GM21515 (cell line): ENCODE measurements at regions not wholly inside any gene's neighbourhood (a gene's known extent, or its start where the extent isn't known, plus 50 kb on each side); places are given as distances from the start of the nearest gene placed in this dataset.
"Not testable (repeated sequence)": the region's sequence is repeated elsewhere in the genome, so short reads cannot be mapped to it uniquely, and the experiment has no call there.

Source experiments
- ATAC-seq: cut with Tn5 transposase; IDR thresholded peaks from one replicate; pipeline ENCODE4 v1.9.1; 2021; ENCODE audit not compliant: unreplicated experiment

DNA sequence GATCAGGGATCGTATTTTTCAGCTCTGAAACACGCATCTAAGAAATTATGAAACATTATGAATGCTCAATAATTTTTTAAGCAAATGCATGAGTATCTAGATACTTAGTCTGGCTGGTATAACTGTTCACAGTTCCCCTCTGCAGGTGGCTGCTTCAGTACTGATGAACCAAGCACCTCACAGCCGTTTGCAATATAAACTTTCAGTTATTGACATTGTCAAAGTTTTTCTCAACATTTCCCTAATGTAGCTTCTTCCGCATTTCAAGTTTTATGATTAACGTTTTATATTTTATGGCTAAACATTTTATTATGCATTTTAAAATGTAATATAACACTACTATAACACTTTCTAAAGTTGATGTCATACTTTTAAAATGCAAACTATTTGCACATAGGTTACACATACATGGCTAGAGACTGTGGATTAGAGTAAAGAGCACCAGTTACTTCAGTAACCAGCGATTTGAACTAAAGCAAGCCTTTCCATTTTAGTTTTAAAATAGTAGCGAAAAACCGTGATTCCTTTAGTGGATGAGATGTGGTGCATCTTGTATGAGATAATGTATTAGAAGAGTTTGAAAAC, 495.4 kb downstream of the XIRP2 start:
- ATAC-seq = no peak

DNA sequence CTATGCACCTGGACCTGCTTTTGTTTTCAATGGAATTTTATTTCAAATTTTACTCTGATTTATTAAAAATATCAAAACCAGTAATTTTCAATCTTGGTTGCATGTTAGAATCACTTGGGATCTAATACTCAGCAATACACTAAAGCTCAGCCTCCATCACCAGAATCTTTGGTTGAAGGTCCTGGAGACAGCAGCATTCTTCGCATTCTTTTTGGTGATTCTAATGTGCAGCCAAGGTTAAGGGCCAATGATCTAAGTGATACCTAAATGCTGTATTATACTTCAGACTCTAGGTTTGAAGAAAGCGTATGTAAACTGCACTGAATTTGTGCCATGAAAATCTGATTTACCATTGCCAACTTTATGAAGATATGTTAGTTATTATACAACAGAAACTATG, 493.1 kb downstream of the XIRP2 start:
- no peak for ATAC-seq

DNA sequence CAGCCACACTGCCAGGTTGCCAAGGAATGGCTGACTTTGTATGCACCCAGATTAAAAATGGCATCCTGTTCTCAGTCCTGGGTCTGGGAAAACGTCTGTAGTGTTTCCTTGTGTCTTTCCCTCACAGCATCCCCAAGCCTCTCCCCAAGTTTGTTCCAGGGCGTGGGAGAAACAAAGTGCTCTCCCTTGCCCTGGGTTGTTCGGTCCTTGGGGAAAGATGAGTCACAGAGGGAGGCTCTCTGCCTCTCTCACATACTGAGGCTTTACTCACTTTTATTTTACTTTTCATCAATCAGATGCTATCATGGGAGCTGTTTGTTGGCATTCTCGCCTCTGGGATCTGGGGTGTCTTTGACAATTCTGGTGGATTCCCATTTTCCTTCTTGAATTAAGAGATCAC, 492.3 kb downstream of the XIRP2 start:
- ATAC-seq = no peak

DNA sequence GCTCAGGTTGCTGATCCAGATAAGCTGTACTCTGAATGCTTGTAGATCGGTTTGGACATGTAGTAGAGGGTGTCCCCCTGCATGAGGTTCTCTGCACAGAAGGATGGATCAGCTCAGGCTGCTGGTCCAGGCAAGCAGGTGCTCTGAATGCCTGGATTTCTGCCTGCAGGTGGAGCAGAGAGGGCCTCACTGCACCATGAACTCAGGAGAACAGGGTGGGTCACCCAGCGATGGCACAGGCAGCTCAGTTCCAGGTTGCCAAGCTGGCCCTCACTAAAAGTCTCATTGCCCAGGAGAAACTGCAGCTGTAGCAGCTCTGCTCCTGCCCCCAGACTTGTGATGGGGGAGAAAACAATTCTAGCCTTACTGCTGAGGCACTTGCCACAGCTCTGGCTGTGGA, 491.8 kb downstream of the XIRP2 start:
- ATAC-seq = no peak

DNA sequence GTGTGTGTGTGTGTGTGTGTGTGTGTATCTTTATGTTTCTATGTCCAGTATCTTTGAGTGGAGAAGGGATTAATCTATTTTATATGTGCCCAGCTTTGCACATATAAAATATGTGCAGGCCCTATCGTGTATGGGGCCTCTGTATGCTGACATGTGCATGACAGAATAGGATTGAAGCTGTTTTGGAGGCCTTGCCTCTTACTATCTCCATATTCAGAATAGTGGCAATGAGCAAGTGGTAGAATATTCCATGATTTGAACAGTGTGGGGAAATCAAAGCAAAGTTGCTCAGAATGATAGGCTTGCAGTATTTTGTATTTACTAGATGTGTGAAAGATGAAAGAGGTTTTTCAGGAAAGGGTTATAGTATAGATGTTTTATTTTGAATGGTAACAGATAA, 480.8 kb downstream of the XIRP2 start:
- ATAC-seq = no peak

DNA sequence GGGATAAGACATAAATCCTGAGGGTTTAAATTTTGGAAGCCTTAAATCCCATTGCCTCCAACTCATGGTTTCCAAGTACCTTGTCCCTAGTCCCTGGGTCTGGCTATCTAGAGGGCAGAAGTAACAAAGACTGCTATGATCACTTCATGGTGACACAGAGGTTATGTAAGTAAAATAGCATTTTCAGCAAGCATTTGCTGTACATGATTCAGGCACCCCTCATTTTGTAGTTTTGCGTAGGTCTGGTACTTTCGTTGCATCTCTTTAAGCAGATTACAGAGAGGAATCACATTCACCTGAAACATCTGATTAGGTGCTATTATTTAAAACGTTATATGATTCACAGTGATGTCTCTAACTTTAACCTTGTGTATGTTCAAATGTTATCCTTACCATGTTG, 480.1 kb downstream of the XIRP2 start:
- no peak for ATAC-seq

DNA sequence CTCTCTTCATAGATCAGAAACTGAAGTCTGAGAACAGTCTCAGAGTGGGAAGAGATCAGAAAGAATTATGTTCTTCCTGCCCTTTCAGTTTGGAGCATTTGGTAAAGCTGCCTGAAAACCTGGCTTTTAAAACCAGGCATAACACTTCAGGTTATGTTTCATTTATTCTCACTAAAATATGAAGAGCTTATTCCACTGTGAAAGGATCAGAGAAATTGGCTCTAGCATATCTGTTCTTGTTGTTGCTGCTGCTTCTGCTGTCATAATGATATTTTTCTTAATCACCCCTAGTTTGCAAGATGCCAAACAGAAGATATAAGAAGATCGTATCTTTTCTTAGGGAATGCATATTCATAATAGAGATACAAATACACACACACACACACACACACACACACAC, 476.9 kb downstream of the XIRP2 start:
- no peak for ATAC-seq

DNA sequence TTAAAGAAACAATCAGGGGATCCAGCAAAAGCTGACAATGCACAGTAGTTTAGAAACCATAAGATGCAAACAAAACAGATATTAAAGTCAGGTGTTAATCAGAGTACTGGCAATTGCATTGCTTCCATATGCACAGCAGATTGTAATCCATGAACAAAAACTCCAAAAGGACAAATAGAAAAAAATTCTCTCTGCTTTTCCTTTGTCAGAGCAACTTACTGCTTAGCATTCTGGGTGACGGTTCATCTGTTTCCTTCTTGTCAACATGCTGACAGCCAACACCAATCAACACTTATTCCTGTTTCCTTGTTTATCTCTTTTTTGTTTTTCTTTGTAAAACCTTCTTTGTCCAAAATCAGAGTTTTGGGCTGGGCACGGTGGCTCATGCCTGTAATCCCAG, 473.1 kb downstream of the XIRP2 start:
- ATAC-seq = no peak

DNA sequence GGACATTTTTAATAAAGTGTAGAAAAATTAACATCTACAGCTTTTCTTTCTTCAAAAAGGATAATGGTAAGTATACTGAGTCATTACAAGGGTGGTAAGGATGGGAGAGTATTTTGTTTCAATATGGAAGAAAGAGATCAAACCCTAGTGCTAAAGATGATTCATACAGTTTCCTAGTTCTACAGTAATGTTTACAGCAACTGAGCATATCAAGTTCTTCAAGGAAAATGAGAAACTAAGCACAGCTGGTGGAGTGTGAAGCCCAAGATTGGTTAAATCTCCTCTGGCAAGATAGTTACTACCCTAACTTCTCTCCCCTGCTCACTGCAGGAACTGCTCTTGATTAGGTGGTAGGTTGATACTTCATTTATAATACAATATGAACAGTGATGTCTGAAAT, 467.5 kb downstream of the XIRP2 start:
- ATAC-seq = no peak

DNA sequence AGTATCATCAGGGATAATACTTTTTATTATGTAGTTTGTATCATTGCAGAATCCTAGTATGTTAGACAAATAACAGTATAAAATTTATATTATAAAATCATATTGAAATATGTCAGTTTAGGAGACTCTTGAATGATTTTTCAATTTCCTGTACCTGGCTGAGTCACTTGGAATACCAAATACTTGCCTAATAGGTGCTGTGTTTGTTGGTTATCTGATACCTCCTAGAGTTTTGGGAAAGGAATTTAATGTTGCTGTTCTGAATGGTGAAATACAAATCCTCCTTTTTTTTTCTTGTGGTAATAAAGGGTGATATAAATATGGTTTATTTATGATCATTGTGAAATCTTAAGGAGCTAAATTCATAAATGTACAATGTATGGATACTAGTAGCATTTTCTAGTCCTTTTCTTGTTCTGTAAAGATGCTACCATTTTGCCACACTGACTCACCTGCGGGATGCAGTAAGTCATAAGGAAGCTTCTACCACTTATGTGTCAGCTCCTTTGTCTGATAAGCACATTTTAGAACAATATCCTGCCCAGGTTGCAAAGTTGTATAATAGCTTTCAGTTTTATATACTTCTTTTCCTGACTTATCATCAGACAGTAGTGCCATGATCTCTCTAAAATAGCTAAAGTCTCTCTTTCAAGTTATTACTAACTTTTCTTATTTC, 465.5 kb downstream of the XIRP2 start:
- no peak for ATAC-seq

DNA sequence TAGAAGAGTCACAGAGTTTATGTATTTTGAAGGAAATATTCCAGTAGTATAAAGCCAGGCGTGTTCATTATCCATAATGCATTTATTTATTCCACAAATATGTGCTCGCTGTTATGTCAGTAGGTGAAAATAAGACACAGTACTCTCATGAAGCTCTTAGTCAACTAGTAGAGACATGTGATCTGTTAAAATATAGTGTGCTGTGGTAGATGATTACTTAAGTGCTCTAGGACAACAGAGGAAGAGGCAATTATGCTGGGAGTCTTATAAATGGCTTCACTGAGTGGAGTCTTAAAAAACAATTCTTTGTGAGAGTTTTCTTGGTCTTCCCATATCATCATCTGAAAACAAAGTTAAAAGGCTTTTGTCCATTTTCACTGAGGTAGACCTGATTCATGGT, 457.3 kb downstream of the XIRP2 start:
- no peak for ATAC-seq

DNA sequence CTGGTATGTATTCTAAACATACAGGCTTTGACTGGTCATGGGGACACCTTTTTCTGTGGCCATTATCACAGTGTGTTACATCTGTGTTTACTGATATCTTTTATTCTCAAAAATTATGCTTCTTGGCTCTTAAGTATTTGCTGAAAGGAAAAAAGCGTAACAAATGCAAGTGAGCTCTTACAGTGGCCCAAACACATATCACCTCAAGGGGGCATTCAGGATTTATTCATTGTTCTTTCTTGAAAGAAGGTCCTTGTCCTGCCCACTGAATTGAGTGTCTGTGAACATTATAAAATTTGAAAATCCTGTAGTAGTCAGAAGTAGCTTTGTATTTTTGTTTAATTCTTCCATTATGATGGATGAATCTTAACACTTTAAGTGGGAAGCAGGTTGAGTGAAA, 454.5 kb downstream of the XIRP2 start:
- no peak for ATAC-seq

DNA sequence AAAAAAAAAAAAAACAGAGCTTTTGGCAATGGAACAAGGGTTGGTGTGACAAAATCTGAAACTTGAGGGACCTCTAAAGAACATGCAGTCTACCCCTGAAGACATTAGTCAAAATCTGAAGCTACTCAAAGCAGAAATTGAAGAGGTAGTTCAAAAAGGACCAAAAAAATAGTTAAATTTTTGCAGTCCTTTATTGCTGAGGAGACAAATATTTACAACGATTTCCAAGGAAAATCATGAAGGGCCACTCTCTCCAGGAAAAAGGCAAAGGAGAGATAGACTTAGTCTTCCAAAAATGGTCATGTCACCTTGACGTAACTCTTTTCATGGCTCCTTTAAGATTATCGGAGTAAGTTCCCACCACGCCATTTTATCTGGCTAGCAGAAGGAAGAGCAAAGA, 452.0 kb downstream of the XIRP2 start:
- ATAC-seq = no peak

DNA sequence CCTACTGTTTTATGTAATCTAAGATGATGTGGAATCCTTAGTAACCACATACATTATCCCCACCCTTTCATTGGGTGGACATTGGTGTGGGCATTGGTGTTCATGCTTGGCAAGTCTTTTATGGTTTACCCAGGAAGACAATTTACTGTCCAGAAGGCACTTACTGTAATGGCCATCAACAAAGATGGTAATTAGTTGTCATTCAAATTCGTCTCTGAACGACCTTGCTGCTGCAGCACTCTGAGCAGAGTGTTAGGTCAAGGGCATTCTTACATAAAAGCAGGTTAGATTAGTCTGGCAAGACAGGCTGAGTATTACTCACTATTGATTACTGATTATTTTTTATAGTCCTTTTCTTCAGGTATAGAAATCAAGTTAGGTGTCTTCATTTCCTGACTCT, 447.9 kb downstream of the XIRP2 start:
- no peak for ATAC-seq

DNA sequence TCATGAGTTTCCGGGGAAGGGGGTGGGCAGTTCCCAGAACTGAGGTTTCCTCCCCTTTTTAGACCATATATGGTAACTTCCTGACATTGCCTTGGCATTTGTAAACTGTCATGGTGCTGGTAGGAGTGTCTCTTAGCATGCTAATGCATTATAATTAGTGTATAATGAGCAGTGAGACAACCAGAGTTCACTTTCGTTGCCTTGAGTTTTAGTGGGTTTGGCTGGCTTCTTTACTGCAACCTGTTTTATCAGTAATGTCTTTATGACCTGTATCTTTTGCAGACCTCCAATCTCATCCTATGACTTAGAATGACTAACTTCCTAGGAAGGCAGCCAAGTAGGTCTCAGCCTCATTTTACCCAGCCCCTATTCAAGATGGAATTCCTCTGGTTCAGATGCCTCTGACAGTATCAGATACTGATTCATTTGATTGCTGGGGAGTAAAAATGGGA, 447.3 kb downstream of the XIRP2 start:
- ATAC-seq = no peak

DNA sequence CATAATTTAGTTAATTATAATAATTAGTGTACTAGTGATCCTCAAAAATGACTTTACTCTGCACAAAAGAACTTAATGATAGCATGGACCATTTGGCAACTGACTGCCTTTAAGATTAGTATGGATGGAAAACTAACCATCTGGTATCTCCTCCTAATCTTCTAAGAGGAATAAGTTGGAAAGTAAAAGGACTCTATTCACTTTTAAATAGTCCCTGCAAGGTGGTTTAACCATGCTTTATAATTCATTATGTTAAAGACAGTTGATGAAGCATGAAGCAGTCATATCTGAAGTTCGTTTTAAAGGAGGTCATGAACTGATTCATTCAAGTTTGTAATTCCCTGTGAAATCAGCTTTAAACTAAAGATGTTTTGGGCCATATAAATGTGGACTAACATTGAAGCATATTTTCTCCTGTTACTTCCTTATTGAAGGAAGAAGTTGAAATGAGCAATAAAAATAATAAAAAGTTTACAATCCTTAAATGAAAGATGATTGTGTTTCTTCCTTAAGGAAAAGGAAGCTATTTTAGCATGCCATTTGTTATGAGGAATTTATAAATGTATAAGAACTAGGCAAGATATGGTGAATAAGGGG, 446.0 kb downstream of the XIRP2 start:
- ATAC-seq = no peak

DNA sequence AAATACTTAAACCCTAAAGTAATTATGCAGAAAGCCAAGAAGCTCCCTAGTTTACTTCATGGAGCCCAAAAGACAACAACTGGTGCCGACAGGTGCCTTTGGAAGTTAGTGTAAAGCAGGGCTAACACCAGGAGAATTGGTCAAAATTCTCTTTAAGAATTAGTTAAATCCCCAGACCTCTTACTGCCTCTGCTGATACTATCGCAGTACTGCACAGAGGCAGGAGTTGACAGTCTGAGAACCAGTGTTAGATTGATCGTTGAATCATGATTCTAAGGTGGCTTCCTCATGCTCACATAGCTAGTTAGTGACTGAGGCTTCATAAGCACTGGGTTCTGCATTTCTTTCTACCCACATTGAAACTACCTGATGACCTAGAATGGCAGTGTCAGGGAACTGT, 445.0 kb downstream of the XIRP2 start:
- no peak for ATAC-seq

DNA sequence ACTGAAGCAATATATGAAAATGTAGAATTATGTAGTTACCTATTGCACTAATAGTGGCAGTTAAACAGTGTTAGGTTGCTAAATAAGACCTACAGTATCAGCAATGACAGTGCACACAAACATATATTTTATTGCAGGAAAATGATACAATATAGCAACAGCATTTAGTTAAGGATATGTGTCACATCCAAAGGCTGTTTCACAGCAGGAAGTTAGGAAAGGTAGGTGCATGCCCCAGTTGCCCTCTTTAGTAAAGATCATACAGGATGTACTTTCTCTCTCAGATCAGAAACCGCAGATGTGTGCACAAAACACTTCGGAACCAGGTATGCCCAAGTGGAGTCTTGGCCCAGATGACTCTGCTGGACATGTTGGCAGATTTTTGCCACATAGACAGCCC, 444.1 kb downstream of the XIRP2 start:
- no peak for ATAC-seq

DNA sequence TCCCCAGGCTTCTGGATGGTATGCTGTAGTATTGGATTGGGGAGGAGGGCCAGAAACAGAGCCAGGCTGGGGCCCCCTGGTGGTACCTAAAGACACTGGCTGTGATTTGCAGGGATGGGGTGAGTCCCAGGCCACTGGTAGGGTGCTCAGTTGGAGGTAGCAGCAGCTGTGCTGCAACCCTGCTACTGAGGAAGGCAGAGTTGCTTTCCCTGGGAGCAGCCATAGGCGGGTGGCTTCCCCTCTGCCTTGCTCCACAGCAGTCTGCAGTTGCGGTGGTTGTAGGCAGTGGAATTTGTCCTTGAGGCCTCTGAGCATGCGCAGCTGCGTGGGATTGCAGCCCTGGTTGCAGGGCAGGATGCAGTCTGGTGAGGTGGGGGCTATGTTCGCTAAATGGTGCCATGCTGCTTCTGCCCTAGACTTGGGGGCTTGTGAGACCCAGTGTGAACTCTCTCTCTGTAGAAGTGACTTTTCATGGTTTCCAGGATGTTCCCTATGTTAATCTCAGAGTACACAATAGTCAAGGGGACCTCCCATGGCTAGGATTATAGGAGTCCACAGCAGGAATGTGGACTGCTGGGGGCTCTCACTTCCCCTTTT, 443.5 kb downstream of the XIRP2 start:
- ATAC-seq = no peak

DNA sequence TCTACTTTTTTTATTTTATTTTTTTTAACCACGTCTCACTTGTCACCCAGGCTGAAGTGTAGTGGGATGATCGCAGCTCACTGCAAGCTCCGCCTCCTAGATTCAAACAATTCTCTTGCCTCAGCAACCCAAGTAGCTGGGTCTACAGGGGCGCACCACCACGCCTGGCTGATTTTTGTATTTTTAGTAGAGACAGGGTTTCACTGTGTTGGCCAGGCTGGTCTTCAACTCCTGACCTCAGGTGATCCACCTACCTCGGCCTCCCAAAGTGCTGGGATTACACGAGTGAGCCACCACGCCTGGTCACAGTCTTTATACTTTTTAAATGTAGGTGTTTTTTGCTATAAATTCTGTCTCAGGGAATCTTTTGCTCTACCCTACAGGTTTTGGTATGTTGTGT, 440.5 kb downstream of the XIRP2 start:
- not testable (repeated sequence) for ATAC-seq

DNA sequence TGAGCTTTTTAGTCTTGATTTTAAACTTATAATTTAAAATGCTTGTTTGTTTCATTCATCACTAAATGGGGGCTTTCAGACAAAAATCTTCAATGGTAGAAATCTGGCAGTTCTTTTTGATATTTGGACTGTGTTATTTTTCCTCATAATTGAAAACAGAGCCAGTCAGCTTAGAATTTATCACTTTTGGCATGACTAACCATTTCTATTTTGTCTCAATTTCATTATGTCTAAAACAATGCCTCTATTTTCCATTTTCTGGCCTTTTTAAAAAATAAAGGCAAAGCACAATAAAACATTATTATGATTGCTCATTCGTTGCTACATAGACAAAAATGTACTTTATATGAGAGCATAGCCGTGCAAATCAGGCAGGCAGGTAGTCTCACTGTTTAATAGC, 434.5 kb downstream of the XIRP2 start:
- ATAC-seq = no peak

DNA sequence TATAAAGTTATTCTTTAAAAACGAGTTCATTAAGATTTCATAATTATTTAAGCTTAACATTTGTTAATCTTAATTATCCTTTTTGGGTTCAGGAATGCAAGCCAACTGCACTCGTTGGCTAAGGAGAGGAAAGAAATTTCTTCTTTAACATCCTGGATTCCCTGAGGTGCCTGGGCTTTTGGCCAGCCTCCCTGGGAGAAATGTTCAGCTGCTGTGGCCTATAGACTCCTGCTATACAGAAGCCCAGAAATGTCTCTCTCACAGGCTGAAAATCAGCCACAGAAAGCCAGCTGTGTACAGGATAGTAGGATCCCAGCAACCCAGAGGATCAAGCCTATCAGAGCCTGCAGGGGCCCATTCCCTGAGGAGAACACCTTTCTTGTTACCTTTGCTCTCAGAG, 430.3 kb downstream of the XIRP2 start:
- ATAC-seq = no peak
